H1 (cell line): ENCODE measurements at regions not wholly inside any gene's neighbourhood (a gene's known extent, or its start where the extent isn't known, plus 50 kb on each side); places are given as distances from the start of the nearest gene placed in this dataset.

Experiments used
- BACH1 ChIP-seq: IDR thresholded peaks from 2 replicates; pipeline ENCODE4 v1.6.1; 2012; ENCODE audit warnings: low read length, improper control_type of control experiment
- CBX5 ChIP-seq: fragments of 300-800, 300-1000 bp; sonication (generic); IDR thresholded peaks from 2 replicates; pipeline ENCODE4 v1.7.1; 2016; ENCODE audit warnings: antibody characterized with exemption, low read length, low read depth
- CHD1 ChIP-seq: IDR thresholded peaks from 2 replicates; pipeline ENCODE4 v1.6.1; 2012; ENCODE audit warnings: low read depth, low read length, improper control_type of control experiment
- CHD7 ChIP-seq: fragments of 300-600 bp; sonication (generic); IDR thresholded peaks from 2 replicates; pipeline ENCODE4 v1.7.1; 2012; ENCODE audit warnings: low read length, moderate library complexity, mild to moderate bottlenecking, inconsistent platforms; ENCODE audit not compliant: insufficient replicate concordance
- GABPA ChIP-seq: IDR thresholded peaks from 2 replicates; pipeline ENCODE4 v1.6.1; 2011; ENCODE audit warnings: mild to moderate bottlenecking, low read length, moderate library complexity, borderline replicate concordance; ENCODE audit not compliant: insufficient read depth
- HDAC6 ChIP-seq: IDR thresholded peaks from one replicate; pipeline ENCODE4 v1.7.1; 2012; ENCODE audit warnings: low read depth, mild to moderate bottlenecking, inconsistent platforms, low read length, moderate library complexity
- KDM1A ChIP-seq: fragments of 200-600, 300-600 bp; sonication (generic); IDR thresholded peaks from 2 replicates; pipeline ENCODE4 v1.7.1; 2016; ENCODE audit warnings: mild to moderate bottlenecking, low read length, borderline replicate concordance
- KDM5A ChIP-seq: fragments of 200-600 bp; IDR thresholded peaks from 2 replicates; pipeline ENCODE4 v1.7.1; 2012; ENCODE audit warnings: mild to moderate bottlenecking, low read length, inconsistent platforms, mixed read lengths
- MAX ChIP-seq: IDR thresholded peaks from 2 replicates; pipeline ENCODE4 v1.6.1; 2012; ENCODE audit warnings: inconsistent platforms
- RAD21 ChIP-seq, 2 experiments: IDR thresholded peaks in 1 of 2; conservative IDR thresholded peaks in 1 of 2; 2 replicates each; pipeline ENCODE4 v1.6.1; 2011; ENCODE audit warnings: low read depth in 2 of 2, low read length in 2 of 2, improper control_type of control experiment in 1 of 2, inconsistent platforms in 1 of 2, mild to moderate bottlenecking in 1 of 2, moderate library complexity in 1 of 2
- SP1 ChIP-seq: IDR thresholded peaks from 2 replicates; pipeline ENCODE4 v1.6.1; 2011; ENCODE audit warnings: low read depth, low read length
- SUZ12 ChIP-seq: fragments of 200-600 bp; sonication (generic); IDR thresholded peaks from 2 replicates; pipeline ENCODE4 v1.6.1; 2012; ENCODE audit warnings: mild to moderate bottlenecking, inconsistent platforms, low read length, moderate library complexity, mixed read lengths
- TCF12 ChIP-seq: IDR thresholded peaks from 2 replicates; pipeline ENCODE4 v1.6.1; 2011; ENCODE audit warnings: low read depth, mild to moderate bottlenecking, low read length

- TF ChIP-seq CHD7 (no peak), BACH1 (no peak), CHD1 (no peak), HDAC6 (no peak), SP1 (no peak), CBX5 (no peak), KDM1A (no peak), MAX (no peak), GABPA (no peak), KDM5A (no peak), RAD21 (IDR thresholded peaks at IDR 0.05 in 1 of 2, conservative IDR thresholded peaks at IDR 0.05 in 1 of 2; ENCODE audit: low read depth in 2 of 2, low read length in 2 of 2) (no peak), SUZ12 (no peak), TCF12 (no peak)
Observed at GRCh38 chr3:63740116-63740515, 79.0 kb upstream of the C3orf49 start (continued).
